Stimulated activated CD4-positive, alpha-beta T cell treated with anti-CD3 and anti-CD28 coated beads, TNF-alpha, amount 100 ng/mL, for 48 hours (primary cell): ENCODE measurements at regions not wholly inside any gene's neighbourhood (a gene's known extent, or its start where the extent isn't known, plus 50 kb on each side); places are given as distances from the start of the nearest gene placed in this dataset.

ENCODE experiments used
- DNase-seq, 3 donors: peaks; one replicate each; pipeline ENCODE4 v3.0.0-alpha.2; 2020; ENCODE audit warnings: low read depth in 3 of 3

GRCh38 chr16:49216593-49216992, 65.0 kb downstream of the CBLN1 start:
- no peak for DNase-seq

- no peak for DNase-seq
Observed at GRCh38 chr16:49213594-49213993, 68.0 kb downstream of the CBLN1 start.

- DNase-seq: no peak
Observed at GRCh38 chr16:49204191-49204590, 77.4 kb downstream of the CBLN1 start.

GRCh38 chr16:49203361-49203760, 78.3 kb downstream of the CBLN1 start:
- DNase-seq: no peak

GRCh38 chr16:49201118-49201517, 80.5 kb downstream of the CBLN1 start:
- no peak for DNase-seq

GRCh38 chr16:49200223-49200820, 81.3 kb downstream of the CBLN1 start:
- no peak for DNase-seq

GRCh38 chr16:49195237-49195548, 86.4 kb downstream of the CBLN1 start:
- DNase-seq: no peak

- no peak for DNase-seq
Observed at GRCh38 chr16:49194537-49195236, 87.0 kb downstream of the CBLN1 start.

GRCh38 chr16:49193596-49193995, 88.0 kb downstream of the CBLN1 start:
- DNase-seq: no peak

- no peak for DNase-seq
Observed at GRCh38 chr16:49189286-49189685, 92.4 kb downstream of the CBLN1 start.

GRCh38 chr16:49183911-49184310, 97.7 kb downstream of the CBLN1 start:
- no peak for DNase-seq

- no peak for DNase-seq
Observed at GRCh38 chr16:49181791-49182518, 99.7 kb downstream of the CBLN1 start.

GRCh38 chr16:49179714-49180330, 101.8 kb downstream of the CBLN1 start:
- DNase-seq: no peak

GRCh38 chr16:49168126-49168525, 113.5 kb downstream of the CBLN1 start:
- no peak for DNase-seq

- no peak for DNase-seq
Observed at GRCh38 chr16:49165025-49165424, 116.6 kb downstream of the CBLN1 start.

GRCh38 chr16:49161191-49161590, 120.4 kb downstream of the CBLN1 start:
- DNase-seq: no peak

GRCh38 chr16:49158029-49158642, 123.5 kb downstream of the CBLN1 start:
- no peak for DNase-seq

GRCh38 chr16:49150341-49150740, 131.3 kb downstream of the CBLN1 start:
- DNase-seq: no peak

- DNase-seq: no peak
Observed at GRCh38 chr16:49148410-49148809, 133.2 kb downstream of the CBLN1 start.

GRCh38 chr16:49140618-49141017, 141.0 kb downstream of the CBLN1 start:
- no peak for DNase-seq

GRCh38 chr16:49130397-49130796, 151.2 kb downstream of the CBLN1 start:
- DNase-seq: no peak

GRCh38 chr16:49129935-49130334, 151.7 kb downstream of the CBLN1 start:
- no peak for DNase-seq
